RWPE2 (cell line): ENCODE measurements at regions not wholly inside any gene's neighbourhood (a gene's known extent, or its start where the extent isn't known, plus 50 kb on each side); places are given as distances from the start of the nearest gene placed in this dataset.

Experiments
- ATAC-seq: fragments of 200-7000 bp; cut with Tn5 transposase; 3 replicates; pipeline ENCODE4 v1.9.1; 2021; ENCODE audit warnings: low read depth
- DNase-seq: peaks from one replicate; pipeline ENCODE4 v3.0.0-alpha.2; 2020; ENCODE audit warnings: low spot score
- H3K27ac ChIP-seq: fragments of 450-650 bp; 2 replicates; pipeline ENCODE4 v1.5.1; 2017; ENCODE audit warnings: mild to moderate bottlenecking; ENCODE audit not compliant: poor library complexity, severe bottlenecking
- H3K27me3 ChIP-seq: fragments of 250-450 bp; sonication (Bioruptor Pico); 2 replicates; pipeline ENCODE4 v1.5.1; 2021; ENCODE audit warnings: mild to moderate bottlenecking, moderate library complexity; ENCODE audit not compliant: insufficient read depth, poor library complexity, severe bottlenecking
- H3K36me3 ChIP-seq: fragments of 250-450 bp; sonication (Bioruptor Pico); 2 replicates; pipeline ENCODE4 v1.5.1; 2020; ENCODE audit warnings: low read depth, mild to moderate bottlenecking, moderate library complexity
- H3K4me1 ChIP-seq: fragments of 250-450 bp; sonication (Bioruptor Pico); 2 replicates; pipeline ENCODE4 v1.5.1; 2021; ENCODE audit warnings: mild to moderate bottlenecking, moderate library complexity; ENCODE audit not compliant: insufficient read depth, poor library complexity, severe bottlenecking
- H3K4me3 ChIP-seq: fragments of 250-450 bp; sonication (Bioruptor Pico); 2 replicates; pipeline ENCODE4 v1.5.1; 2021; ENCODE audit warnings: mild to moderate bottlenecking, moderate library complexity; ENCODE audit not compliant: severe bottlenecking
- H3K9me3 ChIP-seq: fragments of 250-450 bp; sonication (Bioruptor Pico); 2 replicates; pipeline ENCODE4 v1.5.1; 2021; ENCODE audit warnings: mild to moderate bottlenecking, moderate library complexity; ENCODE audit not compliant: severe bottlenecking
- CTCF ChIP-seq: fragments of 450-650 bp; IDR thresholded peaks from one replicate; pipeline ENCODE4 v1.5.1; 2017; ENCODE audit warnings: mild to moderate bottlenecking, moderate library complexity; ENCODE audit not compliant: poor library complexity, severe bottlenecking

GRCh38 chr16:48487287-48487686, 102.1 kb upstream of the SIAH1 start:
- no peak overlapping the region for H3K27ac ChIP-seq
- no peak for DNase-seq
- 0 out of 3 replicates have a peak, but pooled peaks have one; percentile 41 for ATAC-seq

GRCh38 chr16:48481772-48482171, 96.6 kb upstream of the SIAH1 start:
- H3K4me3 ChIP-seq = no peak overlapping the region
- no peaks in the 10 kb centered on the region for H3K9me3 ChIP-seq
- H3K36me3 ChIP-seq = no peaks in the 10 kb centered on the region
- DNase-seq = no peak
- H3K4me1 ChIP-seq = no peaks in the 10 kb centered on the region
- H3K27ac ChIP-seq = no peak overlapping the region
- ATAC-seq = no peak
- no peak for TF ChIP-seq CTCF
- H3K27me3 ChIP-seq = no peaks in the 10 kb centered on the region

More at GRCh38 chr16:48487287-48487686, 102.1 kb upstream of the SIAH1 start:
- H3K9me3 ChIP-seq = no peaks in the 10 kb centered on the region
- no peaks in the 10 kb centered on the region for H3K27me3 ChIP-seq
- TF ChIP-seq CTCF = no peak
- no peaks in the 10 kb centered on the region for H3K36me3 ChIP-seq
- no peak overlapping the region for H3K4me3 ChIP-seq
- H3K4me1 ChIP-seq = peaks cover 4% of the 10 kb centered on the region

GRCh38 chr16:48481211-48481610, 96.0 kb upstream of the SIAH1 start:
- TF ChIP-seq CTCF = no peak

GRCh38 chr16:48479955-48480354, 94.7 kb upstream of the SIAH1 start:
- Histone ChIP-seq H3K9me3 (no peaks in the 10 kb centered on the region), H3K4me3 (no peak overlapping the region), H3K27ac (no peak overlapping the region), H3K27me3 (no peaks in the 10 kb centered on the region), H3K36me3 (no peaks in the 10 kb centered on the region), H3K4me1 (no peaks in the 10 kb centered on the region)
- no peak for TF ChIP-seq CTCF
- ATAC-seq = no peak
- no peak for DNase-seq

More at GRCh38 chr16:48481211-48481610, 96.0 kb upstream of the SIAH1 start:
- no peaks in the 10 kb centered on the region for H3K36me3 ChIP-seq
- ATAC-seq = no peak
- no peak for DNase-seq
- H3K4me3 ChIP-seq = no peak overlapping the region
- no peaks in the 10 kb centered on the region for H3K4me1 ChIP-seq
- H3K27me3 ChIP-seq = no peaks in the 10 kb centered on the region
- no peaks in the 10 kb centered on the region for H3K9me3 ChIP-seq
- H3K27ac ChIP-seq = no peak overlapping the region

- H3K4me3 ChIP-seq = no peak overlapping the region
- no peak for TF ChIP-seq CTCF
- H3K4me1 ChIP-seq = no peaks in the 10 kb centered on the region
- no peaks in the 10 kb centered on the region for H3K9me3 ChIP-seq
- H3K27me3 ChIP-seq = no peaks in the 10 kb centered on the region
- no peak overlapping the region for H3K27ac ChIP-seq
- ATAC-seq (no peak), DNase-seq (no peak)
- H3K36me3 ChIP-seq = no peaks in the 10 kb centered on the region
Observed at GRCh38 chr16:48479329-48479728, 94.1 kb upstream of the SIAH1 start.
